Right atrium auricular region (tissue), 2 donors: ENCODE measurements at regions not wholly inside any gene's neighbourhood (a gene's known extent, or its start where the extent isn't known, plus 50 kb on each side); places are given as distances from the start of the nearest gene placed in this dataset.

Source experiments
- DNase-seq: peaks from one replicate; pipeline ENCODE4 v3.0.0-alpha.2; 2019; ENCODE audit warnings: low spot score
- H3K27ac ChIP-seq, 2 donors: fragments of 200-600 bp; sonication (generic); 1 replicate in 1 of 2; 2 replicates in 1 of 2; pipeline ENCODE4 v1.5.1; 2016 to 2019
- H3K27me3 ChIP-seq, 2 donors: fragments of 200-600 bp; sonication (generic); one replicate each; pipeline versions ENCODE4 v1.5.1 to v1.6.0; 2017 to 2019
- H3K36me3 ChIP-seq: fragments of 200-600 bp; sonication (generic); one replicate; pipeline ENCODE4 v1.5.1; 2016
- H3K4me1 ChIP-seq, 2 donors: fragments of 200-600 bp; sonication (generic); one replicate each; pipeline versions ENCODE4 v1.5.1 to v1.6.0; 2017 to 2019
- H3K4me3 ChIP-seq, 2 donors: fragments of 200-600 bp; sonication (generic); 1 replicate in 1 of 2; 2 replicates in 1 of 2; pipeline ENCODE4 v1.5.1; 2017 to 2019; ENCODE audit warnings: mild to moderate bottlenecking in 1 of 2, moderate library complexity in 1 of 2
- H3K9me3 ChIP-seq, 2 donors: fragments of 200-600 bp; sonication (generic); one replicate each; pipeline ENCODE4 v1.5.1; 2019
- TF ChIP-seq, protein P1 (sequence below), 2 donors: fragments of 200-600 bp; sonication (generic); IDR thresholded peaks; one replicate each; pipeline ENCODE4 v1.5.1; 2019; ENCODE audit warnings: antibody characterized with exemption in 2 of 2

DNA sequence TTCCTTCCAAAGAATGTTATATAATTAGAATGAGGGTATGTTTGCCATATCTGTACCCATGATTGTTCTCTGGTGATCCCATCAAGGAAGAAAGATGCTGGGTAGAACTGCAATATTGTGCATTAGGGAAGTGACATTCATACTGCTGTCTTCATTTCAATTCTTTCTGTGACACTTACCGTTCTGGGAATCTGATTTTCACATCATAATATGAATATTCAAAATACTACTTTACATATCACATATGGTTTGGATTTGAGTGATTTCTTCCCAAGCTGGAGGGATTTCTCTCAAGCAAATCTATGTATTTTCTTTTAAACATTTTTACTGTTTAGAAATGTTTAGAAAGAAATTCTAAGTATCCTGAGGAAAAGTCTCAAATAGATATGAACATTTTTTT lies 168.4 kb upstream of the DDX18 start:
- no peaks in the 10 kb centered on the region for H3K9me3 ChIP-seq
- TF ChIP-seq, protein P1, sequence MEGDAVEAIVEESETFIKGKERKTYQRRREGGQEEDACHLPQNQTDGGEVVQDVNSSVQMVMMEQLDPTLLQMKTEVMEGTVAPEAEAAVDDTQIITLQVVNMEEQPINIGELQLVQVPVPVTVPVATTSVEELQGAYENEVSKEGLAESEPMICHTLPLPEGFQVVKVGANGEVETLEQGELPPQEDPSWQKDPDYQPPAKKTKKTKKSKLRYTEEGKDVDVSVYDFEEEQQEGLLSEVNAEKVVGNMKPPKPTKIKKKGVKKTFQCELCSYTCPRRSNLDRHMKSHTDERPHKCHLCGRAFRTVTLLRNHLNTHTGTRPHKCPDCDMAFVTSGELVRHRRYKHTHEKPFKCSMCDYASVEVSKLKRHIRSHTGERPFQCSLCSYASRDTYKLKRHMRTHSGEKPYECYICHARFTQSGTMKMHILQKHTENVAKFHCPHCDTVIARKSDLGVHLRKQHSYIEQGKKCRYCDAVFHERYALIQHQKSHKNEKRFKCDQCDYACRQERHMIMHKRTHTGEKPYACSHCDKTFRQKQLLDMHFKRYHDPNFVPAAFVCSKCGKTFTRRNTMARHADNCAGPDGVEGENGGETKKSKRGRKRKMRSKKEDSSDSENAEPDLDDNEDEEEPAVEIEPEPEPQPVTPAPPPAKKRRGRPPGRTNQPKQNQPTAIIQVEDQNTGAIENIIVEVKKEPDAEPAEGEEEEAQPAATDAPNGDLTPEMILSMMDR (IDR thresholded peaks at IDR 0.05), result no peak
- DNase-seq, result no peak
- no peaks in the 10 kb centered on the region for H3K4me1 ChIP-seq
- no peak overlapping the region for H3K4me3 ChIP-seq
- H3K36me3 ChIP-seq, result no peaks in the 10 kb centered on the region
- no peak overlapping the region for H3K27ac ChIP-seq
- no peaks in the 10 kb centered on the region for H3K27me3 ChIP-seq

- Histone ChIP-seq H3K36me3 (no peaks in the 10 kb centered on the region), H3K4me1 (no peaks in the 10 kb centered on the region), H3K27ac (no peak overlapping the region), H3K9me3 (no peaks in the 10 kb centered on the region), H3K27me3 (no peaks in the 10 kb centered on the region), H3K4me3 (no peak overlapping the region)
- DNase-seq, result no peak
- TF ChIP-seq, protein P1 (IDR thresholded peaks at IDR 0.05), result no peak
Measured at GRCh38 chr2:117646872-117647271, 167.6 kb upstream of the DDX18 start.

DNA sequence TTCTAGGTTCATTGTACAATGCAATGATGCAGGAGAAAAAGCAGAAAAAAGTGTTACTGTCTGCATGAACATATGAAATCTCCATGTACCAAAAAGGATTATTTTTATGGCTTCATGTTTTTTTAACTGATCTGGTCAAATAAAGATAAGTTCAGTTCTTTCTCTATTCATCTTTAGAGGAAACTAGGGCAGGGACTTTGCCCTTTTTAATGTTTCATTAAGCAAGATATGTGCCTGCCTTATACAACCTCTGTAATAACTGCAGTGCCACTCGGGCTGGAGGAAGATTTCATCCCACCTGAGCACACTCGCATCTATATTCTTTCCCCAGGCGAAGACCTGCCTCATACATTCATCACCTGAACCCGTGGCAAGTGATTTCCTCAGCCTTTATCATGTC lies 157.9 kb upstream of the DDX18 start:
- Histone ChIP-seq H3K9me3 (no peaks in the 10 kb centered on the region), H3K36me3 (no peaks in the 10 kb centered on the region), H3K4me3 (no peak overlapping the region), H3K27ac (no peak overlapping the region), H3K4me1 (no peaks in the 10 kb centered on the region), H3K27me3 (no peaks in the 10 kb centered on the region)
- TF ChIP-seq, protein P1 (IDR thresholded peaks at IDR 0.05), result no peak
- no peak for DNase-seq

GRCh38 chr2:117661619-117662018 lies 152.9 kb upstream of the DDX18 start:
- Histone ChIP-seq H3K4me3 (no peak overlapping the region), H3K4me1 (no peaks in the 10 kb centered on the region), H3K27me3 (no peaks in the 10 kb centered on the region), H3K27ac (no peak overlapping the region), H3K36me3 (no peaks in the 10 kb centered on the region), H3K9me3 (no peaks in the 10 kb centered on the region)
- no peak for DNase-seq
- TF ChIP-seq, protein P1 (IDR thresholded peaks at IDR 0.05), result no peak

- TF ChIP-seq, protein P1 (IDR thresholded peaks at IDR 0.05), result no peak
- Histone ChIP-seq H3K36me3 (no peaks in the 10 kb centered on the region), H3K4me3 (no peak overlapping the region), H3K9me3 (no peaks in the 10 kb centered on the region), H3K4me1 (no peaks in the 10 kb centered on the region), H3K27me3 (no peaks in the 10 kb centered on the region), H3K27ac (no peak overlapping the region)
- no peak for DNase-seq
Measured at GRCh38 chr2:117674172-117674571, 140.3 kb upstream of the DDX18 start.

DNA sequence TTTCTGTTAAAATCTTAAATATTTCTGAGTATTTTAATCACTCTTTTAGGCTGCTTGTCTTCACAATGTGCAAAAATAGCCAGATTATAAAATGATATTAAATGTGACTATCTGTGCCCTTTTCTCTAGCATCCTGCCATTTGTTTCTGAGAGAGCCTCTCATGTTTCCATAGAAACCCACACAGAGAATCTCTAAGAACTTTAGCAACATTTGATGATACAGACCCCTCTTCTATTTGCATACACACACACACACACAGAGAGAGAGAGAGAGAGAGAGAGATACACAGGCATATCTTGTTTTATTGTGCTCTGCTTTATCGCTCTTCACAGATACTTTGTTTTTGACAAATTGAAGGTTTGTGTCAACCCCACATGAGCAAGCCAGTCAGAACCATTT lies 134.5 kb upstream of the DDX18 start:
- no peak for DNase-seq
- no peaks in the 10 kb centered on the region for H3K36me3 ChIP-seq

More for the DNA sequence above, 134.5 kb upstream of the DDX18 start:
- TF ChIP-seq, protein P1 (IDR thresholded peaks at IDR 0.05), result no peak
- Histone ChIP-seq H3K27me3 (no peaks in the 10 kb centered on the region), H3K4me1 (no peaks in the 10 kb centered on the region), H3K4me3 (no peak overlapping the region), H3K9me3 (no peaks in the 10 kb centered on the region), H3K27ac (no peak overlapping the region)
